Vagina (tissue), 2 donors: ENCODE measurements at regions not wholly inside any gene's neighbourhood (a gene's known extent, or its start where the extent isn't known, plus 50 kb on each side); places are given as distances from the start of the nearest gene placed in this dataset.

Source experiments
- POLR2A ChIP-seq, 2 donors: fragments of 450-650 bp; IDR thresholded peaks; one replicate each; pipeline ENCODE4 v1.6.1; 2017; ENCODE audit warnings: antibody characterized with exemption in 2 of 2, mild to moderate bottlenecking in 2 of 2, moderate library complexity in 2 of 2
- POLR2AphosphoS5 ChIP-seq, 2 donors: sonication (generic); formaldehyde crosslinking; IDR thresholded peaks; one replicate each; pipeline ENCODE4 v1.9.0; 2017; ENCODE audit warnings: antibody characterized with exemption in 2 of 2, mild to moderate bottlenecking in 2 of 2, low read depth in 1 of 2; ENCODE audit not compliant: insufficient read depth in 1 of 2
- TF ChIP-seq, protein P1 (sequence below), 3 experiments: fragments of 450-650 bp in 2 of 3; fragments of 200-600 bp in 1 of 3; sonication (generic) in 1 of 3; IDR thresholded peaks; one replicate each; pipeline ENCODE4 v1.5.1; 2017 to 2019; ENCODE audit warnings: antibody characterized with exemption in 3 of 3, mild to moderate bottlenecking in 2 of 3, moderate library complexity in 2 of 3

DNA sequence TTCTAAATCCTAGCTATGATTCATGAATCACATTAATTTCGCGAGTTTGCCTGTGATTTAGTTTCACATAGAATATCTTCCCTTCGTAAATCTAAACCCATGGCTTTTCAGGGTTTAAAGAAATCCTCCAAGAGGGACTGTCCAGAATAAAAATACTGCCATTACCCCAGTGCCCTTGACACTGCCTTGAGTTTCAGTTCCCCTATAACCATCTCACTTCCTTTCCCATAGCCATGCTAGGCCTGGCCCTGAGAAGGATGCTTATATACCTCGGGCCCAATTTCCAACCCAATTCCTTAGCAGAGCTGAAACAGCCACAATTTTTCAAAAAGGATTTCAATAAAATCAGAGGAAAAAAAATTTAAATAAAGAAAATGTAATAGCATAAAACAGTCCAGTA, 697.3 kb downstream of the FRK start:
- TF ChIP-seq, protein P1, sequence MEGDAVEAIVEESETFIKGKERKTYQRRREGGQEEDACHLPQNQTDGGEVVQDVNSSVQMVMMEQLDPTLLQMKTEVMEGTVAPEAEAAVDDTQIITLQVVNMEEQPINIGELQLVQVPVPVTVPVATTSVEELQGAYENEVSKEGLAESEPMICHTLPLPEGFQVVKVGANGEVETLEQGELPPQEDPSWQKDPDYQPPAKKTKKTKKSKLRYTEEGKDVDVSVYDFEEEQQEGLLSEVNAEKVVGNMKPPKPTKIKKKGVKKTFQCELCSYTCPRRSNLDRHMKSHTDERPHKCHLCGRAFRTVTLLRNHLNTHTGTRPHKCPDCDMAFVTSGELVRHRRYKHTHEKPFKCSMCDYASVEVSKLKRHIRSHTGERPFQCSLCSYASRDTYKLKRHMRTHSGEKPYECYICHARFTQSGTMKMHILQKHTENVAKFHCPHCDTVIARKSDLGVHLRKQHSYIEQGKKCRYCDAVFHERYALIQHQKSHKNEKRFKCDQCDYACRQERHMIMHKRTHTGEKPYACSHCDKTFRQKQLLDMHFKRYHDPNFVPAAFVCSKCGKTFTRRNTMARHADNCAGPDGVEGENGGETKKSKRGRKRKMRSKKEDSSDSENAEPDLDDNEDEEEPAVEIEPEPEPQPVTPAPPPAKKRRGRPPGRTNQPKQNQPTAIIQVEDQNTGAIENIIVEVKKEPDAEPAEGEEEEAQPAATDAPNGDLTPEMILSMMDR (IDR thresholded peaks at IDR 0.05): no peak
- TF ChIP-seq POLR2A (IDR thresholded peaks at IDR 0.05) (no peak), POLR2AphosphoS5 (IDR thresholded peaks at IDR 0.05; ENCODE audit: insufficient read depth in 1 of 2, low read depth in 1 of 2) (no peak)
